ENCODE measurements at regions not wholly inside any gene's neighbourhood (a gene's known extent, or its start where the extent isn't known, plus 50 kb on each side); places are given as distances from the start of the nearest gene placed in this dataset.
"Not testable (repeated sequence)": the region's sequence is repeated elsewhere in the genome, so short reads cannot be mapped to it uniquely, and the experiment has no call there.

- not testable (repeated sequence) for TF ChIP-seq CTCF (conservative IDR thresholded peaks at IDR 0.05); EZH2 (IDR thresholded peaks at IDR 0.05; ENCODE audit: low read depth)
Observed at GRCh38 chr2:189319424-189319823, 121.8 kb upstream of the WDR75 start.

Measured in PC-9 (cell line).